ENCODE measurements at regions not wholly inside any gene's neighbourhood (a gene's known extent, or its start where the extent isn't known, plus 50 kb on each side); places are given as distances from the start of the nearest gene placed in this dataset.

DNA sequence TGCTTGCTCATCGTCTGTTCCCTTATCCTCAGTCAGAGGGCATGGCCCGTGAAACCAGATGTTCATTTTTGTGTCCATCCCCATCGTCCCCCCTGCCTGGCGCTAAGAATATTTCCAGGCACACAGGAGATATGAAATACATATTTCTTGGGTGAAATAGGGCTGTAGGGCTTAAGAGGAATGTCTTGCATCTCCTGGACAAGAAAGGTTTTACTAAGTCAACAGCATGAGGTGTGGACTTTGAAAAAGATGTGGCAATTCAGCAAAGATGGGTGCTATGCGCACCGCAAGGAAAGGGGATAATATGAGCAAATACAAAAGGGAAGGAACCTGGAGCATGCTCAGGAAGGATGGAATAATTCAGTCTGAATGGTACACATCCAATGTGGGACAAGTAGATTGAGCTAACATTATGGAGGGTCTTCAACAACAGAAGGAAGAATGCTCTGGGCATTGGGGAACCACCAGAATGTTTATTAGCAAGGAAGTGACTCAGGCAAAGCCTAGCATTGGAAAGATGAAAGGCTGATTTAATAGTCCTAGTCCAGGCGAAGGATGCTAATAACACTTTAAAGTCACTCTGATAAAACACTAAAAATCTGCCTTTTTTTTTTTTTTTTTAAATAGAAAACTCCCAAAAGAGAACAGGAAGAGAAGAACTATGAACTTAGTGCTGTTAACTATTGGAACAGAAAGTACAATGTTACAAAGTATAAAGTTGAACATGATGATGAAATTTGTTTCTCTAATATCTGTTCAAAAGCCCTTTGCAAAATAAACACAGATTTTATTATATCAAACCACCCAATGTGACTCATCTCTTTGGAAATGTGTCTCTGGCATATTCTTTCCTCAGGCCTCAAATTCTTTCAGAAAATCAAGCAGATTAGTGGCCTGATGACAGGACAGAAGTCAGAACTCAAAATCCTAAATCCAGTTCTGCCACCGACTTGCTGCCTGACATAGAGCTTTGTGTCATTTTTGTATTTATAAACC lies 449.5 kb downstream of the BCAT1 start:
- TF ChIP-seq CEBPB (IDR thresholded peaks at IDR 0.05), result no peak
- TF ChIP-seq CREB1 (IDR thresholded peaks at IDR 0.05; ENCODE audit: low read depth), result no peak
- TF ChIP-seq, protein P1, sequence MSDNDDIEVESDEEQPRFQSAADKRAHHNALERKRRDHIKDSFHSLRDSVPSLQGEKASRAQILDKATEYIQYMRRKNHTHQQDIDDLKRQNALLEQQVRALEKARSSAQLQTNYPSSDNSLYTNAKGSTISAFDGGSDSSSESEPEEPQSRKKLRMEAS (IDR thresholded peaks at IDR 0.05), result no peak
- no peak for TF ChIP-seq TCF12 (IDR thresholded peaks at IDR 0.05; ENCODE audit: low read depth)
- TF ChIP-seq TAF1 (IDR thresholded peaks at IDR 0.05; ENCODE audit: low read depth), result no peak
- TF ChIP-seq FOXM1 (IDR thresholded peaks at IDR 0.05; ENCODE audit: borderline replicate concordance, low read depth), result no peak
- no peak for TF ChIP-seq EP300 (IDR thresholded peaks at IDR 0.05; ENCODE audit: borderline replicate concordance)
- no peak for TF ChIP-seq YY1 (IDR thresholded peaks at IDR 0.05; ENCODE audit: low read depth)
- TF ChIP-seq RAD21 (IDR thresholded peaks at IDR 0.05; ENCODE audit: low read depth), result no peak
- TF ChIP-seq TEAD4 (IDR thresholded peaks at IDR 0.05), result no peak
- TF ChIP-seq, protein P2, sequence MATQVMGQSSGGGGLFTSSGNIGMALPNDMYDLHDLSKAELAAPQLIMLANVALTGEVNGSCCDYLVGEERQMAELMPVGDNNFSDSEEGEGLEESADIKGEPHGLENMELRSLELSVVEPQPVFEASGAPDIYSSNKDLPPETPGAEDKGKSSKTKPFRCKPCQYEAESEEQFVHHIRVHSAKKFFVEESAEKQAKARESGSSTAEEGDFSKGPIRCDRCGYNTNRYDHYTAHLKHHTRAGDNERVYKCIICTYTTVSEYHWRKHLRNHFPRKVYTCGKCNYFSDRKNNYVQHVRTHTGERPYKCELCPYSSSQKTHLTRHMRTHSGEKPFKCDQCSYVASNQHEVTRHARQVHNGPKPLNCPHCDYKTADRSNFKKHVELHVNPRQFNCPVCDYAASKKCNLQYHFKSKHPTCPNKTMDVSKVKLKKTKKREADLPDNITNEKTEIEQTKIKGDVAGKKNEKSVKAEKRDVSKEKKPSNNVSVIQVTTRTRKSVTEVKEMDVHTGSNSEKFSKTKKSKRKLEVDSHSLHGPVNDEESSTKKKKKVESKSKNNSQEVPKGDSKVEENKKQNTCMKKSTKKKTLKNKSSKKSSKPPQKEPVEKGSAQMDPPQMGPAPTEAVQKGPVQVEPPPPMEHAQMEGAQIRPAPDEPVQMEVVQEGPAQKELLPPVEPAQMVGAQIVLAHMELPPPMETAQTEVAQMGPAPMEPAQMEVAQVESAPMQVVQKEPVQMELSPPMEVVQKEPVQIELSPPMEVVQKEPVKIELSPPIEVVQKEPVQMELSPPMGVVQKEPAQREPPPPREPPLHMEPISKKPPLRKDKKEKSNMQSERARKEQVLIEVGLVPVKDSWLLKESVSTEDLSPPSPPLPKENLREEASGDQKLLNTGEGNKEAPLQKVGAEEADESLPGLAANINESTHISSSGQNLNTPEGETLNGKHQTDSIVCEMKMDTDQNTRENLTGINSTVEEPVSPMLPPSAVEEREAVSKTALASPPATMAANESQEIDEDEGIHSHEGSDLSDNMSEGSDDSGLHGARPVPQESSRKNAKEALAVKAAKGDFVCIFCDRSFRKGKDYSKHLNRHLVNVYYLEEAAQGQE (IDR thresholded peaks at IDR 0.05; ENCODE audit: low read depth), result no peak
- TF ChIP-seq ZBTB7A (IDR thresholded peaks at IDR 0.05; ENCODE audit: low read depth), result no peak

All from Ishikawa (cell line).